K562 (cell line): ENCODE measurements at regions not wholly inside any gene's neighbourhood (a gene's known extent, or its start where the extent isn't known, plus 50 kb on each side); places are given as distances from the start of the nearest gene placed in this dataset.

ENCODE experiments used
- EP300 ChIP-seq: IDR thresholded peaks from 2 replicates; pipeline ENCODE4 v1.6.1; 2012; ENCODE audit warnings: low read length, improper control_type of control experiment
- JUNB ChIP-seq: fragments of 450-650 bp; formaldehyde crosslinking; conservative IDR thresholded peaks from 2 replicates; pipeline ENCODE4 v1.4.0; 2020; ENCODE audit warnings: mild to moderate bottlenecking
- NR2C2 ChIP-seq, 2 experiments: fragments of 200-800 bp in 1 of 2; sonication (Bioruptor generic) in 1 of 2; sonication (generic) in 1 of 2; formaldehyde crosslinking in 1 of 2; IDR thresholded peaks; 2 replicates each; pipeline versions ENCODE4 v1.6.1 to v1.8.0; 2016 to 2022; ENCODE audit warnings: mild to moderate bottlenecking in 1 of 2, missing compliant biosample characterization in 1 of 2, missing genetic modification characterization in 1 of 2, missing genetic modification reagents in 1 of 2
- SETDB1 ChIP-seq: IDR thresholded peaks from one replicate; pipeline ENCODE4 v1.6.1; 2012; ENCODE audit warnings: low read length, control low read depth, inconsistent platforms
- ZKSCAN8 ChIP-seq: fragments of 200-800 bp; sonication (Bioruptor generic); IDR thresholded peaks from 2 replicates; pipeline ENCODE4 v1.6.1; 2016; ENCODE audit warnings: missing genetic modification characterization, missing compliant biosample characterization
- ZNF133 ChIP-seq: fragments of 250-450 bp; sonication (Bioruptor Pico); IDR thresholded peaks from 2 replicates; pipeline ENCODE4 v1.4.0; 2020; ENCODE audit warnings: mild to moderate bottlenecking
- TF ChIP-seq, protein P1 (sequence below): sonication (generic); formaldehyde crosslinking; IDR thresholded peaks from 2 replicates; pipeline ENCODE4 v1.9.0; 2022; ENCODE audit warnings: mild to moderate bottlenecking, missing genetic modification reagents
- TF ChIP-seq, protein P2 (sequence below): sonication (generic); formaldehyde crosslinking; IDR thresholded peaks from 2 replicates; pipeline ENCODE4 v1.8.1; 2023; ENCODE audit warnings: mild to moderate bottlenecking, missing genetic modification reagents
- TF ChIP-seq, protein P3 (sequence below): fragments of 150-350 bp; conservative IDR thresholded peaks from 2 replicates; pipeline ENCODE4 v1.6.1; 2014; ENCODE audit warnings: low read length

DNA sequence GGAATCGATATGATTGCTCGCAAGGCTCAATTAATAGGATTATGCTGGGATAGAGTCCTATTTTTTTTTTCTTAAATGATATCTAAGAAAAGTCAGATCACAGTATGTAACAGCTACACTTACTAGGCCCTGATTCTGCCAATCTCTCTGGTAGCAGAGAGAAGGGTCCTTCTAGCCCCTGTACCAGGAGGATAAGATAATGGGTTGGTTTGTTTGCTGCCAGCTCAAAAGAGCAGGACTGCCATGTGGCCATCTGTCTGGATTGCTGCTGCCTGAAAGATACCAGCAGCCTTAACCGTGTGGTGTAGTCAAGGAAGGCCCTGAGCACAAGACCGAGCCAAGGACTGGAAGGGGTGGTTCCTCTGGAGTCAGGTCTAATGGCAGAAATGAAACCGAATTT lies 236.4 kb downstream of the KLF13 start:
- no peak for TF ChIP-seq SETDB1
- TF ChIP-seq, protein P1, sequence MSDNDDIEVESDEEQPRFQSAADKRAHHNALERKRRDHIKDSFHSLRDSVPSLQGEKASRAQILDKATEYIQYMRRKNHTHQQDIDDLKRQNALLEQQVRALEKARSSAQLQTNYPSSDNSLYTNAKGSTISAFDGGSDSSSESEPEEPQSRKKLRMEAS, result no peak
- TF ChIP-seq EP300, result no peak
- no peak for TF ChIP-seq ZKSCAN8 (CRISPR knock-in tag)
- TF ChIP-seq NR2C2 (CRISPR knock-in tag; IDR thresholded peaks at IDR 0.05), result no peak
- no peak for TF ChIP-seq NR2C2 (tag; IDR thresholded peaks at IDR 0.05)
- TF ChIP-seq ZNF133 (CRISPR knock-in tag), result no peak
- TF ChIP-seq JUNB (CRISPR knock-in tag), result no peak
- TF ChIP-seq, protein P2, sequence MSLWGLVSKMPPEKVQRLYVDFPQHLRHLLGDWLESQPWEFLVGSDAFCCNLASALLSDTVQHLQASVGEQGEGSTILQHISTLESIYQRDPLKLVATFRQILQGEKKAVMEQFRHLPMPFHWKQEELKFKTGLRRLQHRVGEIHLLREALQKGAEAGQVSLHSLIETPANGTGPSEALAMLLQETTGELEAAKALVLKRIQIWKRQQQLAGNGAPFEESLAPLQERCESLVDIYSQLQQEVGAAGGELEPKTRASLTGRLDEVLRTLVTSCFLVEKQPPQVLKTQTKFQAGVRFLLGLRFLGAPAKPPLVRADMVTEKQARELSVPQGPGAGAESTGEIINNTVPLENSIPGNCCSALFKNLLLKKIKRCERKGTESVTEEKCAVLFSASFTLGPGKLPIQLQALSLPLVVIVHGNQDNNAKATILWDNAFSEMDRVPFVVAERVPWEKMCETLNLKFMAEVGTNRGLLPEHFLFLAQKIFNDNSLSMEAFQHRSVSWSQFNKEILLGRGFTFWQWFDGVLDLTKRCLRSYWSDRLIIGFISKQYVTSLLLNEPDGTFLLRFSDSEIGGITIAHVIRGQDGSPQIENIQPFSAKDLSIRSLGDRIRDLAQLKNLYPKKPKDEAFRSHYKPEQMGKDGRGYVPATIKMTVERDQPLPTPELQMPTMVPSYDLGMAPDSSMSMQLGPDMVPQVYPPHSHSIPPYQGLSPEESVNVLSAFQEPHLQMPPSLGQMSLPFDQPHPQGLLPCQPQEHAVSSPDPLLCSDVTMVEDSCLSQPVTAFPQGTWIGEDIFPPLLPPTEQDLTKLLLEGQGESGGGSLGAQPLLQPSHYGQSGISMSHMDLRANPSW (CRISPR knock-in tag), result no peak
- TF ChIP-seq, protein P3, sequence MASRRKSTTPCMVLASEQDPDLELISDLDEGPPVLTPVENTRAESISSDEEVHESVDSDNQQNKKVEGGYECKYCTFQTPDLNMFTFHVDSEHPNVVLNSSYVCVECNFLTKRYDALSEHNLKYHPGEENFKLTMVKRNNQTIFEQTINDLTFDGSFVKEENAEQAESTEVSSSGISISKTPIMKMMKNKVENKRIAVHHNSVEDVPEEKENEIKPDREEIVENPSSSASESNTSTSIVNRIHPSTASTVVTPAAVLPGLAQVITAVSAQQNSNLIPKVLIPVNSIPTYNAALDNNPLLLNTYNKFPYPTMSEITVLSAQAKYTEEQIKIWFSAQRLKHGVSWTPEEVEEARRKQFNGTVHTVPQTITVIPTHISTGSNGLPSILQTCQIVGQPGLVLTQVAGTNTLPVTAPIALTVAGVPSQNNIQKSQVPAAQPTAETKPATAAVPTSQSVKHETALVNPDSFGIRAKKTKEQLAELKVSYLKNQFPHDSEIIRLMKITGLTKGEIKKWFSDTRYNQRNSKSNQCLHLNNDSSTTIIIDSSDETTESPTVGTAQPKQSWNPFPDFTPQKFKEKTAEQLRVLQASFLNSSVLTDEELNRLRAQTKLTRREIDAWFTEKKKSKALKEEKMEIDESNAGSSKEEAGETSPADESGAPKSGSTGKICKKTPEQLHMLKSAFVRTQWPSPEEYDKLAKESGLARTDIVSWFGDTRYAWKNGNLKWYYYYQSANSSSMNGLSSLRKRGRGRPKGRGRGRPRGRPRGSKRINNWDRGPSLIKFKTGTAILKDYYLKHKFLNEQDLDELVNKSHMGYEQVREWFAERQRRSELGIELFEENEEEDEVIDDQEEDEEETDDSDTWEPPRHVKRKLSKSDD, result no peak
